NCI-H1436 (cell line): ENCODE measurements at regions not wholly inside any gene's neighbourhood (a gene's known extent, or its start where the extent isn't known, plus 50 kb on each side); places are given as distances from the start of the nearest gene placed in this dataset.
"Not testable (repeated sequence)": the region's sequence is repeated elsewhere in the genome, so short reads cannot be mapped to it uniquely, and the experiment has no call there.

Experiments
- DNase-seq: peaks from one replicate; lab custom pipeline; 2025; lab: John Stamatoyannopoulos, UW

DNA sequence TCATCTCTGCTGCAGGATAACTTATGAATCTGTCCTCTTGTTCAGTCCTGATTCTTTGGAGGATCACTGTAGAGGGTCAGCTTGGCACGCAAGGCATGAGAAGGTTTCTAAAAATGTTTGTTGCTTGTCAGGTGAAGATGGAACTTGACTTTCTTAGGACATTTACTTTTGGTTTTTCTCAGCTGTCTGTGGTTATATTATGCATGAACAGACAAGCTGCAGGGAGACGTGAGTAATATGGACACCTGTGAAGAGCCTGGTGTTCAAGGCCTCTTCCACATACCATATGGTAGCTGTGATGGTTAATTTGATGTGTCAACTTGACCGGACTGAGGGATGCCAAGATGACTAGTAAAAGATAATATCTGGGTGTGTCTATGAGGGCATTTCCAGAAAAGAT is 270.2 kb upstream of the CPHXL start:
- DNase-seq, result no peak

DNA sequence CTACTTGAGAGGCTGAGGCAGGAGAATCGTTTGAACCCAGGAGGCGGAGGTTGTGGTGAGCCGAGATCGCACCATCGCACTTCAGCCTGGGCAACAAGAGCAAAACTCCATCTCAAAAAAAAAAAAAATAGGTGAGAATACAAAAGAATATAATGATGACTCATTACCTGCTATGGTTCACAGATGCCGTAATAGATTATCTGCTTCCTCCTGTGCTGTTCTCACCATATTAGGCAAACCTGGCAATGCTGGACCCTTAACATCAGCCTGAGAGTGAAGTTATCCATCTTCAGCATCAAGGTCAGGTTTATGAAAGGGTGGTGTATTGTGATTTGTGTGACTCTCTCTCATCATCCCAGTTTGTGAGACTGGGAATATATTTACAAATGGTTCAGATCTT is 271.3 kb upstream of the CPHXL start:
- DNase-seq, result no peak

DNA sequence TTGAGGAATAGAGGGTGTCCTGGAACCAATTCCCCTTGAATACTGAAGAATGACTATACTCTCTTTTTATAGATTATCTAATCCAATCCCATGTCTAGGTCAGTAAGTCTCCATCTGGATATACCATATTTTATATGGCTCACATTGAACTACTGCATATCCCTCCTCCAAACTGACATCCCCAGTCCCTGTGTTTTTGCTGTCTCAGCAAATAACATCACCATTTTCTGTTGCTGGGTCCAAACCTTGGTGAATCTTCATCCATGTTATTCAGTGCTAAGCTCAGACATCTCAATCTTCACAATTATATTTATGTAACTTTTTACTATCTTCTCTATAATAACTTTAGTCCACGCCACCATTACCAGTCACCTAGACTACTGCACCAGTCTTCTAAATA is 269.6 kb upstream of the CNTNAP4 start:
- no peak for DNase-seq

DNA sequence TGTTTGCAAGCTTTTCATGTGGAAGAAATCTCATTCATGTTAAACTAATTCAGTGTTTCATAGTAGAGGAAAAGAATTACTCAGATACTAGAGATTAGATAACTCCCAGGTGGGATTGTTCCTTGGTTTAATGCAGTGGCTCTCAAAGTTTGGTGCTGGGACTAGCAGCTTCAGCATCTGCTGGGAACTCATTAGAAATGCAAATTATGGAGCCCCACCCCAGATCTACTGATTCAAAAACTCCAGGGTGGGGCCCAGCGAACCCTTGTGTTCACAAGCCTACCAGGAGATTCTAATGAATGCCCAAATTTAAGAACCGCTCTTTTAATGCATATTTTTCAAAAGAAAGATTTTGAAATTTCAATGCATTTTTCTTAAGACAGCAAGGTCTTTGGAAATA is 253.4 kb upstream of the CNTNAP4 start:
- DNase-seq, result no peak

DNA sequence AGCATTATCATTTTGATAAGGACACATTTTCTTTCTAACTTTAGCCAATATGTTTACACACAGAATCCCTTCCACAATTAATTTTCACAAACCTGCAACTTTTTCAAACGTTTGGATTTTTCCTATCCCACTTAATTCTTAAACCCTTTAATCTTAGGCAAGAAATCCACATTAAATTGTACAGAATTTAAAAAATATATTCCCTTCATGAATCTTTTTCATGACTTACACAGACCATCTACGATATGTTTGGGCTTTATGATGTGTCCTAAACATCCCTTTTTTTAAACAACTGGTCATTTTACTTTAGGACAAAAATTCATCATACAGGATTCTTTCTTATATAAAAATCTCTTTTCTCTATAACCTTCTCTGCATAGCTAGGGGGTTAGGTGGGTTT is 241.5 kb upstream of the CNTNAP4 start:
- no peak for DNase-seq

DNA sequence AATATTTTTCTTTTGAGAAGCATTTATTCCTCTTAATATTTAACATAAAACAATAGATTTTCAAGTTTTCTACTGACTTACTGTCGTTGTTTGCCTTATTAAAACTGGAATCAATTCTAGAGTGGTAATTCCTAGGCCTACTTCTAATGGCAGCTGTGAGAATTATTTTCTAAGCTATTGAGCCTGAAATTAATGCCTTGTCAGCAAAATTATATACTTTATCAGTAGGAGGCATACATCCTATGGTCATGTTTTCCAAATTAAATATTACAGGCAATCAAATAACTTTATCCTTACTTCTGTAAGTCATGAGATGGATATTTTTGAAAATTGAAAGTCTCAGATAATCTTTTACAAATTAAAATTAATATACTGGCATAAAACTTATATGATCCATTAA is 239.1 kb upstream of the CNTNAP4 start:
- no peak for DNase-seq

DNA sequence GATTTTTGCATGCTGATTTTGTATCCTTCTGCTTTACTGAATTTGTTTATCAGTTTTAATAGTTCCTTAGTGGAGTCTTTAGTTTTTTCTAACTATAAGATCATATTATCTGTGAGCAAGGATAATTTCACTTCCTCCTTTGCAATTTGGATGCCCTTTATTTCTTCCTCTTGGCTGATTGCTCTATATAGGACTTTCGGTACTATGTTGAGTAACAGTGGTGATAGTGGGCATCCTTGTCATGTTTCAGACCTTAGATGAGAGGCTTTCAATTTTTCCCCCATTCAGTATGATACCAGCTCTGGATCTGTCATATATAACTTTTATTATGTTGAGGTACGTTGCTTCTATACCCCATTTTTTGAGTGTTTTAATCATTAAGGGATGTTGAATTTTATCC is 224.5 kb upstream of the CNTNAP4 start:
- no peak for DNase-seq

DNA sequence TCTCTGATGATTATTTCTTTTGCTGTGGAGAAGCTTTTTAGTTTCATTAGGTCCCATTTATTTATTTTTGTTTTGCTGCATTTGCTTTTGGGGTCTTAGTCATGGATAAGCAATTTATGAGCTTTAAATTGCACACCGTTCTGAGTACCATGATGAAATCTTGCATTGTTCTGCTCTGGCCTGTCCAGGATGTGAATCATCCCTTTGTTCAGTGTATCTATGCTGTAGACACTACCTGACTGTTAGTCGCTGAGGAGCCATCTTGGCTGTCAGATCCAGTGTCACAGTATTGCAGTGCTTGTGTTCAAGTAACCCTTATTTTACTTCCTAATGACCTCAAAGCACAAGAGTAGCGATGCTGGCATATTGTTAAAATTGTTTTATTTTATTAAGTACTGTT is 218.0 kb upstream of the CNTNAP4 start:
- no peak for DNase-seq

DNA sequence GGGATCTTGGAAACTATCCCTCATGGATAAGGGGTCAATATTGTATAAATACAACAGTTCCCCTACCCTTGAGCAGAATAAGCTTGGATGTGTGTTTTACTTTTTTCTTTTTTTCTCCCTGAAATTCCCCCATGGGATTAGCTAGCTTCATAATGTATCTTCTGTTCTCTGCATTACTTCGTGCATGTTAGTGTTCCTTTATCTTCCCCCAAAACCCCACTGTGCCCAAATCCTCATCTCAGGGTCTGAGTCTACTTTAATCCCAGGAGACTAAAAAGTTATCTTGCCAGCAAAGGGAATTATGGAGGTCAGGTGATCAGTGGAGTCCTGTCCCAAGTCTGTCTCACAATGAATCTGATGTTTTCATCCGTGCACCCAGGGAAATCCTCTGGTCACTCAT is 217.5 kb upstream of the CNTNAP4 start:
- DNase-seq, result no peak

DNA sequence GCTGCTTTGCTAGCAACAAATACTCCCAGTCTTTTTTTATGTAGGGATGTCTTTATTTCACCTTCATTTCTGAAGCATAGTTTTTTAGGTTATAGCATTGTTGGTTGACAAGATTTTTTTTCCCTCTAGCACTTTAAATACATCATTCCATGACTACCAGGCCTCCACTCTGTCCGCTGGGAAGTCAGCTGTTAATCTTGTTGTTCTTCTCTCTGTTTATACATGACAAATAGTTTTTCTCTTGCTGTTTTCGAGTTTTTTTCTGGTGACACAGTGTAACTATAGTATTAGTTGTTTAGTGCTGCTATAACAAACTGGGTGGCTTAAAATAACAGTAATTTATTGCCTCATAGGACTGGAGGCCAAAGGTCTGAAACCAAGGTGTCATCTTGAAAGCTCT is 205.5 kb upstream of the CNTNAP4 start:
- DNase-seq, result no peak

DNA sequence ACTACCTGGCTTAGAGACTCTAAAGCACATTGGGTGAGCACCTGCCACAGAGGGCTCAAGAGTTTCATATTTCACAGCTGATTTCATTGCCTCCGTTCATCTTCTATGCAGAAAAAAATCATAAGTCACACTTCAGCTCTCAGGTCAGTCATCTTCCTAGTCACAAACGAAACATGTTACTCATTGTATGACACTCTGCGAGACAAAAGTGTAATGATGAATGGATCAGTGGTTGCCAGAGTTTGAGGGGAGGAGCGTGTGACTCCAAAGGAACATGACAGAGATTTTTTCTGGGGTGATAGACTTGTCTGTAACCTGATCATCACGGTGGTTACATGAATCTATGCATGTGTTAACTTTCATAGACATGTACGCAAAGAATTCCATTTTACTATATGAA is 195.2 kb upstream of the CNTNAP4 start:
- no peak for DNase-seq

DNA sequence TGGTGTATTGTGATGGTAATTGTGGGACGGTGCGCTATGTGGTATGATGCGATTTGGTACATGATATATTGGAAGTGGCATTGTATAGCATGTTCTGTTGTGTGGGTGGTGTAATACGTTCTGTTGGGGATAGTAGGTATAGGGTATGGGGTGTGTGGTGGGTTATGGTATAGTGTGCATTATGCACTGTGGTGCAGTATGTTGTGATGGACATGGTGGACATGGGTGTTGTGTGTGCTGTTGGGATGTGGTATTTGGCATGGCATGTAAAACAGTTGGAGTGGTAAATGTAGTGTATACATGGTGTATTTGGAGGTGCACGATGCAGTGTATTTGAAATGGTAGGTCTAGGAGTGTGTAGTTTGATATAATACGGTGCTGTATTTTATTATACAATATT is 170.6 kb upstream of the CNTNAP4 start:
- no peak for DNase-seq

DNA sequence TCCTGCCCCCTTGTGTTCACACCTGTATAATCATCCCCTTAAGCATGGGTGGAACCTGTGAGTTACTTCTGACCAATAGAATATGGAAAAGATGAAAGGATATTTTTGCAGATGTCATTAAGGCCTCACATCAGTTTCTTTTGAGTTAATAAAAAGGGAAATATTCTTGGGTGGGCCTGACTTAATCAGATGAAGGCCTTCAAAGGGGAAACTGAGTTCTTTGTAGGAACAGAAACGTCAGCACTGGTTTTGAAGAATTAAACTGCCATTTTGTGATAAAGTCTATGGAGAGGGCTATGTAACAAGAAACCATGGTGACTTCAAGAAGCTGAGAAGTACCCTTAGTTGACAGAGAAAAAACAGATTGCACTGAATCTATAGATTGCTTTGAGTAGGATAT is 168.7 kb upstream of the CNTNAP4 start:
- no peak for DNase-seq

DNA sequence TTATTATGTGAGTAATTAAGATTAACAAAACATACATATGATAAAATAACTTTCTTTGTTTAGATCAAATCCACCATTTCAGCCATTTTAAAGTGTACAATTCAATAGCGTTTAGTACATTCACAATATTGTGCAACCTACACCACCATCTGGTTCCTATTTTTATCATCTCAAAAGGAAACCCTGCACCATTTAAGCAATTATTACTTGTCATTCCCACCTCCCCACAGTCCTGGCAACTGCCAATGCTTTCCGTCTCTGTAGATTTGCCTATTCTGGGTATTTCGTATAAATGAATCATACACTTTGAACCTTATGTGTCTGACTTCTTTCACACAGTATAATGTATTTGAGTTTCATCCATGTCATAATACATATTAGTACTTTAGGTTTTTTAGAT is 162.5 kb upstream of the CNTNAP4 start:
- DNase-seq, result no peak

DNA sequence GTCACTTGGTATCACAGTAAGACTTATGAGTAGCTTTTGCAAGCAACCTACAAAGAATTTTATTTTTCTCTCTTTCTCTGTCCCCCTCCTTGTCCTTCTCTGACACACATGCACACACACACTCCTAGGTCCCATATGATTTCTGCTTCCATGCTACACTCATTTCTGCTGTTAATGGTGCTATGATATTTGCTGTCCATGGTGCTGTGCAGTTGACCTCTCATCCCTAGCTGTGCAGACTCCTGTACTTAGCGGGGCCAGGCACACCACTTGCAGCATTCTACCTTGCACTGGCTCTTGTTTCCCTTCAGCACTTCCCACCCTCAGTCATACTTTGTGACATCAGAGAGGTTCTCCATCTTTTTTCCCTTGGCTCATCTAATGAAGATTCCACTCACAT is 158.9 kb upstream of the CNTNAP4 start:
- no peak for DNase-seq

DNA sequence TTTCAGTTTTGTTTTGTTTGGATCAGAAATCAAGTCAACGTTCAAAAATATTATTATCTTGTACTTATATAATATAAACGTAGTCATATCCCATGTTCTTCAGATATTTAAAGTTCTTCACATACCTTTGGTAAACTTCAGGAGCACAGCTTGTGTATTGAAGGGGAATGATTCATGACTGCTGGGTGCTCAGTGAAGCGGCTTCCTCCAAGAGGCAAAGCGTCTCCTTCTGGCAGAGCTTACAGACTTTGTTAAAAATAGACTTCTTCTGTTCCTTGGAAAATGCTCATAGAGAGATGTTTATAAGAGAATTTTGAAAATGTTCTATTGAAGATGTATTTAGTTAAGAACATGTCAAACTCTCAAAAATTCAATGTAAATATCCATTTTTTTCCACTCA is 155.6 kb upstream of the CNTNAP4 start:
- DNase-seq, result no peak

DNA sequence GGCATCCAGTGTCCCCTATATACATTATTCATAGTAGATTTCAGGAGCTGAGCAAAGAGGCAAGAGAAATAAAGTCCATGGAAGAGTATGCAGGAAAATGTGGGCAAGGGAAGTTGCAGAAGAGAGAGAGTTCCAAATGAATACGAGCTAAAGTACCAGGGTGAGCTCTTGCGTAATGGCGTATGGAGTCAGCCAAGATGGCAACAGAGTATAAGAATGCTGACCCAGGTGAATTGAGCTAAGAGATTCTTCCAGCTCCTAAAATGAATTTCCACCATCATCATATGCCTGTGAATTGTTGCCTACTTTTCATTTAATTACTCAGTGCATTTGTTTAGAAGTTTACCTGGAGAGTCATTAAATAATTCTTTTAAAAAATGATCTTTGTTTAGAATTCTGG is 153.2 kb upstream of the CNTNAP4 start:
- no peak for DNase-seq

DNA sequence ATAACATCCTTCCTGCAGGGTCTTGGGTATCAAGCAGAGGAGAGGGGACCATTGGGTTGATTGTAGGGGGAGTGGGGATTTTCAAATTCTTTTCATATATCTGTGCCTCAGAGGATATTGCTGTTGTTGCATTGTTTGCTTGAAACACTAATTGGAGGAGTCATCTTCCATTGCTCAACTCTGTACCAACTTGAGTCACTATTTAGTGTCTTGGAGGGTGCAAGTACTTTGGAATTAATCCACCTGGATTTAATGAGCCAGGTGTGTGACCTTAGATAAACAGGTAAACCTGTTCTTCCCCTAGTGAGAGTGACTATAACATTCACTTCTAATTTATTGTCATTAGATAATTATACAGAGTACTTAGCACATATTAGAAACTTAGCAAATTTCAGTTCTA is 151.3 kb upstream of the CNTNAP4 start:
- DNase-seq, result no peak

DNA sequence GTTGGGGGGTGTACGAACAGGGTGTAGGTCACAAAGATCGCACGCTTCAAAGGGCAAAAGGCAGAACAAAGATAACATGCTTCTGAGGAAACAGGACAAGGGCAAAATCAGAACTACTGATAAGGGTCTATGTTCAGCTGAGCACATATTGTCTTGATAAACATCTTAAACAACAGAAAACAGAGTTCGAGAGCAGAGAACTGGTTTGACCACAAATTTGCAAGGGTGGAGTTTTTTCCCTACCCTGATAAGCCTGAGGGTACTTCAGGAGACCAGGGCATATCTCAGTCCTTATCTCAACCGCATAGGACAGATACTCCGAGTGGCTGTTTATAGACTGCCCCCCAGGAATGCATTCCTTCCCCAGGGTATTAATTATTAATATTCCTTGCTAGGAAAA is 139.1 kb upstream of the CNTNAP4 start:
- not testable (repeated sequence) for DNase-seq

DNA sequence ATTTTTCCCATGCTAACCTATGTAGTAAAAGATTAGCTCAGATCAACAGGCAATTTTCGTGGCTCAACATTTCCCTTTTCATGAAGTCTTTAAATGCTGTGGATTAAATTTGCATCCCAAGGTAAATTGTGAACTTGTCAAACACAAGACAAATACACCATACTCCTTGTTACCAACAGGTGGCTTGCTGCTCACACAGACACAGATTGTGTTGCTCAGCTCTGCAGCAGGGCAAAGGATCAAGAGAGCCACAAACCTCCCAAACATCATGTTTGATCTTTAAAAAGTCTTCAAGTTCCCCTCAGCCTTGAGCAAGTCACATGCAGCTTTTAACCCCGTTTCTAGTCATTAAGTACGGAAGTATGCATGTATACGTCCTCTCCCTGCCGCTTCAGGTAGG is 119.6 kb upstream of the CNTNAP4 start:
- DNase-seq, result no peak

DNA sequence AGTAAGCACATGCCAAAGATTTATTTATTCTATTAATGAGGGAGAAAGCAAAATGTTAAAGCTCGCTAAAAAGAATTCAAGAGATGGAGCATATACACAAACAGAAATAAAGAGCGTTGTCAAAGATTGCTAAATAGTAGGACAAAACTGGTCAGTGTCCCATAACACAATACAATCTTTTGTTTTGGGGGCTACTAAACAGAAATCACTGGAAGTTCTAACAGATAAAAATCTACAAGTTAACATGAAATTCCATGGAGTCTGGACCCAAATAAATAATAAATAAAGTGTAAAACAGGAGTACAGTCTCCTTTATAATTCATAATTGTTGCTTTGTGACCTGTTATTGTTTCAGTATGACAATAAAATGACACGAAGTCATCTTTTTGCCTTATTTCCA is 115.2 kb upstream of the CNTNAP4 start:
- no peak for DNase-seq

DNA sequence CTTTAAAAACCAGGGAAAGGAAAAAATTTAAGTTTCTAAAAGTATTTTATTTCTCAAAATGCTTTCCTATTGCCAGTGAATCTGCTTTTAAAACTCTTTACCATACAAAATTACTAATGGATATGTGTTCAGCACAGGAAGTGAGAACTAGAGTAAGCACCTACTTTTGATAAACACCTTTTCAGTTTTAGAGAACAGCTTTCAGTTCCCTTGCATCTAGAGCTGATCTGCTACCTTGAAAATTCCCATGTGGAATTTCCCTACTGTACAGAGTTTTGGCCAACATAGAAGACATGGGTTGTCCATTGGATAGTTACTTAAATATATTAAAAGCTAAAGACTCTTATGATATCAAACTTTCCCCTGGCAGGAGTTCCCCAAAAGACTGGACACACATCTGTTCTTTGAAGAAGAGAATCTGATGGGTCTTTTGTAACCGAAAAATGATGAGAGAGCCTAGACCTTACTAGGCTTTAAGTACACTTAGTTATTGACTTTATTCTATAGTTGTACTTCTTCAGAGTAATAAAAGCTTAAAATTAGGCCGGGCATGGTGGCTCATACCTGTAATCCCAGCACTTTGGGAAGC is 112.1 kb upstream of the CNTNAP4 start:
- no peak for DNase-seq

DNA sequence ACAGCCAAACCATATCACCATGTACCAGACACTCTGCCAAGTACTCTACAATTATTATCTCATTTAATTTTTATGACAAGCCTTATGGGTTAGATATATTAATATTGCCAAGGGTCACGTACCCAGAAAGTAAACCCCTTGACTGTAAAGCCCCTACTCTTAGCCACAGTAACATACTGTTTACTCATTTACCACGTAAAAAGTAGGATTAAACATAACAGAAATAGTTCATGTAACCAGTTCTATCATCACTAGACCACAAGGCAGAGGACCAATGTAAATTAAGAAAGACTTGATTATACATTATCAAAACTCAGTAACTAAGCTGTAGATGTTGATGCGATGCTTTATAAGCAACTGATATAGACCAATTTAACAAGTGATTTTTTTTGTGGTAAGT is 101.5 kb upstream of the CNTNAP4 start:
- DNase-seq, result no peak

DNA sequence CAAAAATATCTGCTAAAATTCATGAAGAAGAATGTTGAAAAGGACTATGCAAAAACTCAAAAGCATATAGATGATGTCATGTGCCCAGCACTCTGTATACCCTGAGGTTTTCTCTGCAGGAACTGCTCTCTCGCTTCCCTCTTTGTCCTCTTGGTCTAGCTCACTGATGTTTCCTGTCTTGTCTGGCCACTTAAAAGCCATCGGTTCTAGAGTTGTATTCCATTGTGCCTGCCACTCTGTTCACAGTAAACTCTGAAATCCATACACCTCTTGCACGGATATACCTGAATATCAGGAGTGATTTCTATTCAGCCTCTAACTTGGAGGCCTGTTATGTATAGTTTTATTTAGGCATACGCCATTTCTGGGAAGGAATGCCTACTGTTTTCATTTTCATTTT is 101.0 kb upstream of the CNTNAP4 start:
- DNase-seq, result no peak

DNA sequence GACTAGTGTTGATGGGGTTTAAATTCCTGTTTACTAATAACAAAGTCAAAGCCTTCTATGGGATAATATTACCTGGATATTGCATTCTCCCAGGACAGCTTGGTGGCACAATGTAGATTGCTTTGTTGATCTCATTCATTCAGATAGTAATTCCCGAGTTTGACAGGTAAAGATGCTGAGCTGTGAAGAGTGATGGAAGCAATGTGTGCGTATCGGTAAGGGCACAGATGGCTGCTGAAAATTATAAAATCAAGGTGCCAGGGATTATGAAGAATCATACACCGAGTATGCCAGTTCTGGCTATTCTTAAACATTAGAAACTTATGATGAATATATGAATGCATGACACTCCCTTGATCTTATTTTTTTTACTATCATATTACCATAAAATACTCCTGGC is 100.6 kb upstream of the CNTNAP4 start:
- no peak for DNase-seq
